Tibial artery (tissue), 4 donors: ENCODE measurements at regions not wholly inside any gene's neighbourhood (a gene's known extent, or its start where the extent isn't known, plus 50 kb on each side); places are given as distances from the start of the nearest gene placed in this dataset.
A peak's percentile ranks its signal among the peaks of the same experiment; 100 is the strongest.

Source experiments
- DNase-seq, 2 donors: peaks; one replicate each; pipeline ENCODE4 v3.0.0-alpha.2; 2019
- H3K27ac ChIP-seq, 2 donors: fragments of 200-600 bp; sonication (generic) in 1 of 2; 1 replicate in 1 of 2; 2 replicates in 1 of 2; pipeline ENCODE4 v1.5.1; 2018 to 2019; ENCODE audit warnings: mild to moderate bottlenecking in 1 of 2
- H3K27me3 ChIP-seq, 2 donors: fragments of 200-600 bp; sonication (generic) in 1 of 2; one replicate each; pipeline versions ENCODE4 v1.5.1 to v1.6.0; 2016 to 2019
- H3K36me3 ChIP-seq, 3 donors: fragments of 200-600 bp; sonication (generic) in 2 of 3; one replicate each; pipeline ENCODE4 v1.5.1; 2016 to 2019; ENCODE audit warnings: mild to moderate bottlenecking in 2 of 3
- H3K4me1 ChIP-seq, 4 donors: fragments of 200-600 bp; sonication (generic) in 2 of 4; 1 replicate in 3 of 4; 2 replicates in 1 of 4; pipeline ENCODE4 v1.5.1; 2016 to 2019
- H3K4me3 ChIP-seq, 2 donors: fragments of 200-600 bp; sonication (generic) in 1 of 2; 1 replicate in 1 of 2; 2 replicates in 1 of 2; pipeline ENCODE4 v1.5.1; 2018 to 2019; ENCODE audit warnings: mild to moderate bottlenecking in 2 of 2
- H3K9me3 ChIP-seq, 3 donors: fragments of 200-600 bp; sonication (generic) in 1 of 3; one replicate each; pipeline ENCODE4 v1.5.1; 2016 to 2019
- intact Hi-C: fragments of 100-400 bp; cut with DNase I; formaldehyde crosslinking; loops from one replicate; pipeline ENCODE4 v1.15.0; 2023; ENCODE audit warnings: low total_unique reads
- TF ChIP-seq, protein P1 (sequence below), 2 experiments: fragments of 200-600 bp in 1 of 2; fragments of 450-650 bp in 1 of 2; IDR thresholded peaks; one replicate each; pipeline ENCODE4 v1.5.1; 2017 to 2019; ENCODE audit warnings: antibody characterized with exemption in 2 of 2, mild to moderate bottlenecking in 1 of 2, moderate library complexity in 1 of 2

- Histone ChIP-seq H3K27ac (no peak overlapping the region), H3K36me3 (no peaks in the 10 kb centered on the region), H3K4me1 (no peaks in the 10 kb centered on the region), H3K4me3 (no peak overlapping the region), H3K27me3 (peaks cover 0 to 35% of the 10 kb centered on the region in 2 donors), H3K9me3 (peaks cover 3 to 29% (median 14%) of the 10 kb centered on the region in 3 donors)
- TF ChIP-seq, protein P1, sequence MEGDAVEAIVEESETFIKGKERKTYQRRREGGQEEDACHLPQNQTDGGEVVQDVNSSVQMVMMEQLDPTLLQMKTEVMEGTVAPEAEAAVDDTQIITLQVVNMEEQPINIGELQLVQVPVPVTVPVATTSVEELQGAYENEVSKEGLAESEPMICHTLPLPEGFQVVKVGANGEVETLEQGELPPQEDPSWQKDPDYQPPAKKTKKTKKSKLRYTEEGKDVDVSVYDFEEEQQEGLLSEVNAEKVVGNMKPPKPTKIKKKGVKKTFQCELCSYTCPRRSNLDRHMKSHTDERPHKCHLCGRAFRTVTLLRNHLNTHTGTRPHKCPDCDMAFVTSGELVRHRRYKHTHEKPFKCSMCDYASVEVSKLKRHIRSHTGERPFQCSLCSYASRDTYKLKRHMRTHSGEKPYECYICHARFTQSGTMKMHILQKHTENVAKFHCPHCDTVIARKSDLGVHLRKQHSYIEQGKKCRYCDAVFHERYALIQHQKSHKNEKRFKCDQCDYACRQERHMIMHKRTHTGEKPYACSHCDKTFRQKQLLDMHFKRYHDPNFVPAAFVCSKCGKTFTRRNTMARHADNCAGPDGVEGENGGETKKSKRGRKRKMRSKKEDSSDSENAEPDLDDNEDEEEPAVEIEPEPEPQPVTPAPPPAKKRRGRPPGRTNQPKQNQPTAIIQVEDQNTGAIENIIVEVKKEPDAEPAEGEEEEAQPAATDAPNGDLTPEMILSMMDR (IDR thresholded peaks at IDR 0.05): no peak
- intact Hi-C loops: no loop called here
- peak in 1 of 2 donors; percentile 21 for DNase-seq
Observed at GRCh38 chr22:19645391-19645790, 68.9 kb upstream of the SEPTIN5 start.

DNA sequence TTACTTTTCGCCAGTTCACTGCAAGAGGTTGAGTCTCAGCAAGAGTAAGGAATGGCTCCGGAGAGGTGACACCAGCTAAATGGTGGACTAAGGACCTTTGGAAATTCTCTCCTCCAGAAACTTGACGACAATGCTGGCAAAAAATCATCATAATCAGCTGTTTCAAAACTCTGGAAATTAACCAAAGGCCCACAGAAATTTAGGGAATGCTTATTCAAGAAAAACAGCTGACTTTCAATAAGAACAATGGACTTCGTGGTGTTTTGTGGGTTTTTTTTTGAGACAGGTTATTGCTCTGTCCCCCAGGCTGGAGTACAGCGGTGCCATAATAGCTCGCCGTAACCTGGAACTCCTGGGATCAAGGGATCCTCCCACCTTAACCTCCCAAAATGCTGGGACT lies 68.4 kb upstream of the SEPTIN5 start:
- no peak for DNase-seq
- H3K4me3 ChIP-seq: no peak overlapping the region
- H3K4me1 ChIP-seq: no peaks in the 10 kb centered on the region
- no peaks in the 10 kb centered on the region for H3K36me3 ChIP-seq
- TF ChIP-seq, protein P1 (IDR thresholded peaks at IDR 0.05): no peak
- H3K27ac ChIP-seq: no peak overlapping the region
- peaks cover 3 to 29% (median 14%) of the 10 kb centered on the region in 3 donors for H3K9me3 ChIP-seq
- peaks cover 0 to 34% of the 10 kb centered on the region in 2 donors for H3K27me3 ChIP-seq
- intact Hi-C loops: no loop called here

GRCh38 chr22:19646383-19646782 lies 67.9 kb upstream of the SEPTIN5 start:
- peak in 1 of 2 donors; percentile 7 for DNase-seq
- no peak overlapping the region for H3K4me3 ChIP-seq
- TF ChIP-seq, protein P1 (IDR thresholded peaks at IDR 0.05): no peak
- H3K36me3 ChIP-seq: no peaks in the 10 kb centered on the region
- intact Hi-C loops: no loop called here
- H3K4me1 ChIP-seq: no peaks in the 10 kb centered on the region
- H3K9me3 ChIP-seq: peaks cover 3 to 29% (median 14%) of the 10 kb centered on the region in 3 donors
- H3K27me3 ChIP-seq: peaks cover 0 to 30% of the 10 kb centered on the region in 2 donors
- H3K27ac ChIP-seq: no peak overlapping the region

GRCh38 chr22:19648419-19648929 lies 65.8 kb upstream of the SEPTIN5 start:
- Histone ChIP-seq H3K4me3 (no peak overlapping the region), H3K4me1 (no peaks in the 10 kb centered on the region), H3K27ac (no peak overlapping the region), H3K36me3 (no peaks in the 10 kb centered on the region), H3K27me3 (peaks cover 0 to 19% of the 10 kb centered on the region in 2 donors), H3K9me3 (peaks cover 3 to 29% (median 14%) of the 10 kb centered on the region in 3 donors)
- TF ChIP-seq, protein P1 (IDR thresholded peaks at IDR 0.05): no peak
- no peak for DNase-seq
- intact Hi-C loops: no loop called here

GRCh38 chr22:19652316-19652715 lies 62.0 kb upstream of the SEPTIN5 start:
- Histone ChIP-seq H3K9me3 (peaks cover 3 to 23% (median 14%) of the 10 kb centered on the region in 3 donors), H3K4me1 (no peaks in the 10 kb centered on the region), H3K27me3 (no peaks in the 10 kb centered on the region), H3K27ac (no peak overlapping the region), H3K4me3 (no peak overlapping the region), H3K36me3 (no peaks in the 10 kb centered on the region)
- intact Hi-C loops: no loop called here
- no peak for DNase-seq
- TF ChIP-seq, protein P1 (IDR thresholded peaks at IDR 0.05): no peak
